HAP-1 (cell line): ENCODE measurements at regions not wholly inside any gene's neighbourhood (a gene's known extent, or its start where the extent isn't known, plus 50 kb on each side); places are given as distances from the start of the nearest gene placed in this dataset.

Experiments
- DNase-seq, 2 experiments: peaks; one replicate each; pipeline ENCODE4 v3.0.0-alpha.2; 2016 to 2020; ENCODE audit warnings: low spot score in 2 of 2
- H3K27me3 ChIP-seq: fragments of 250-450 bp; sonication (Bioruptor Pico); 2 replicates; pipeline ENCODE4 v1.5.1; 2020; ENCODE audit warnings: low read depth, mild to moderate bottlenecking, moderate library complexity
- H3K36me3 ChIP-seq: fragments of 250-450 bp; sonication (Bioruptor Pico); replicated peaks from 2 replicates; pipeline ENCODE4 v1.5.1; 2020; ENCODE audit warnings: mild to moderate bottlenecking
- H3K4me1 ChIP-seq: fragments of 250-450 bp; sonication (Bioruptor Pico); 2 replicates; pipeline ENCODE4 v1.5.1; 2020; ENCODE audit warnings: mild to moderate bottlenecking
- H3K4me3 ChIP-seq: fragments of 250-450 bp; sonication (Bioruptor Pico); 2 replicates; pipeline ENCODE4 v1.5.1; 2020; ENCODE audit warnings: mild to moderate bottlenecking, moderate library complexity
- H3K9me3 ChIP-seq: fragments of 250-450 bp; sonication (Bioruptor Pico); 2 replicates; pipeline ENCODE4 v1.5.1; 2020; ENCODE audit warnings: mild to moderate bottlenecking, moderate library complexity
- in situ Hi-C: fragments of 300-500 bp; cut with MboI; formaldehyde crosslinking; loops from 3 replicates; pipeline ENCODE4 v1.14.3; 2020; ENCODE audit warnings: low sequenced_read_pairs, inconsistent platforms, mixed read lengths

GRCh38 chr12:91785655-91786498 lies 359.8 kb downstream of the BTG1 start:
- no peaks in the 10 kb centered on the region for H3K36me3 ChIP-seq
- in situ Hi-C loops, result no loop called here
- DNase-seq, result peak; percentile 58 to 99
- no peaks in the 10 kb centered on the region for H3K9me3 ChIP-seq
- peaks cover 30% of the 10 kb centered on the region for H3K4me1 ChIP-seq
- no peak overlapping the region for H3K4me3 ChIP-seq
- H3K27me3 ChIP-seq, result no peaks in the 10 kb centered on the region

GRCh38 chr12:91781114-91781513 lies 364.5 kb downstream of the BTG1 start:
- Histone ChIP-seq H3K9me3 (no peaks in the 10 kb centered on the region), H3K36me3 (no peaks in the 10 kb centered on the region)

GRCh38 chr12:91778938-91779400 lies 366.7 kb downstream of the BTG1 start:
- no peaks in the 10 kb centered on the region for H3K9me3 ChIP-seq
- no peak overlapping the region for H3K4me3 ChIP-seq
- in situ Hi-C loops, result no loop called here

More at GRCh38 chr12:91781114-91781513, 364.5 kb downstream of the BTG1 start:
- DNase-seq, result no peak
- no peaks in the 10 kb centered on the region for H3K27me3 ChIP-seq
- in situ Hi-C loops, result no loop called here
- H3K4me1 ChIP-seq, result peaks cover 22% of the 10 kb centered on the region
- no peak overlapping the region for H3K4me3 ChIP-seq

GRCh38 chr12:91778091-91778832 lies 367.4 kb downstream of the BTG1 start:
- in situ Hi-C loops, result no loop called here
- Histone ChIP-seq H3K9me3 (no peaks in the 10 kb centered on the region), H3K4me1 (no peaks in the 10 kb centered on the region), H3K4me3 (no peak overlapping the region), H3K36me3 (no peaks in the 10 kb centered on the region), H3K27me3 (no peaks in the 10 kb centered on the region)
- no peak for DNase-seq

More at GRCh38 chr12:91778938-91779400, 366.7 kb downstream of the BTG1 start:
- H3K36me3 ChIP-seq, result no peaks in the 10 kb centered on the region
- H3K4me1 ChIP-seq, result peaks cover 2% of the 10 kb centered on the region; the same call in 1 of the 2 replicates
- no peak for DNase-seq
- H3K27me3 ChIP-seq, result no peaks in the 10 kb centered on the region

- Histone ChIP-seq H3K36me3 (no peaks in the 10 kb centered on the region), H3K9me3 (no peaks in the 10 kb centered on the region), H3K4me3 (no peak overlapping the region), H3K4me1 (no peaks in the 10 kb centered on the region), H3K27me3 (no peaks in the 10 kb centered on the region)
- in situ Hi-C loops, result no loop called here
- no peak for DNase-seq
Measured at GRCh38 chr12:91777268-91777992, 368.2 kb downstream of the BTG1 start.

GRCh38 chr12:91774434-91774921 lies 371.2 kb downstream of the BTG1 start:
- no peaks in the 10 kb centered on the region for H3K27me3 ChIP-seq
- in situ Hi-C loops, result no loop called here
- no peak for DNase-seq
- no peak overlapping the region for H3K4me3 ChIP-seq
- H3K4me1 ChIP-seq, result 0 out of 2 replicates have a peak, but pooled peaks cover 5% of the 10 kb centered on the region
- no peaks in the 10 kb centered on the region; the same call in 1 of the 2 replicates for H3K9me3 ChIP-seq
- no peaks in the 10 kb centered on the region for H3K36me3 ChIP-seq

- DNase-seq, result no peak
- in situ Hi-C loops, result no loop called here
- 0 out of 2 replicates have a peak, but pooled peaks cover 7% of the 10 kb centered on the region for H3K4me1 ChIP-seq
- no peaks in the 10 kb centered on the region; the same call in 1 of the 2 replicates for H3K9me3 ChIP-seq
- no peaks in the 10 kb centered on the region for H3K27me3 ChIP-seq
- no peak overlapping the region for H3K4me3 ChIP-seq
- no peaks in the 10 kb centered on the region for H3K36me3 ChIP-seq
Measured at GRCh38 chr12:91773749-91774429, 371.8 kb downstream of the BTG1 start.

- H3K27me3 ChIP-seq, result no peaks in the 10 kb centered on the region
- in situ Hi-C loops, result no loop called here
Measured at GRCh38 chr12:91772411-91772810, 373.2 kb downstream of the BTG1 start.

GRCh38 chr12:91769736-91770135 lies 375.9 kb downstream of the BTG1 start:
- in situ Hi-C loops, result no loop called here

More at GRCh38 chr12:91772411-91772810, 373.2 kb downstream of the BTG1 start:
- Histone ChIP-seq H3K4me3 (no peak overlapping the region), H3K36me3 (no peaks in the 10 kb centered on the region), H3K9me3 (no peaks in the 10 kb centered on the region; the same call in 1 of the 2 replicates), H3K4me1 (0 out of 2 replicates have a peak, but pooled peaks cover 7% of the 10 kb centered on the region)
- no peak for DNase-seq

GRCh38 chr12:91767237-91767636 lies 378.4 kb downstream of the BTG1 start:
- in situ Hi-C loops, result no loop called here
- no peaks in the 10 kb centered on the region for H3K36me3 ChIP-seq
- no peak for DNase-seq
- H3K9me3 ChIP-seq, result no peaks in the 10 kb centered on the region; the same call in 1 of the 2 replicates
- H3K4me3 ChIP-seq, result no peak overlapping the region
- H3K4me1 ChIP-seq, result 0 out of 2 replicates have a peak, but pooled peaks cover 7% of the 10 kb centered on the region
- no peaks in the 10 kb centered on the region for H3K27me3 ChIP-seq

More at GRCh38 chr12:91769736-91770135, 375.9 kb downstream of the BTG1 start:
- DNase-seq, result peak in 1 of 2 experiments; percentile 50
- Histone ChIP-seq H3K4me1 (0 out of 2 replicates have a peak, but pooled peaks cover 7% of the 10 kb centered on the region), H3K9me3 (no peaks in the 10 kb centered on the region; the same call in 1 of the 2 replicates), H3K4me3 (no peak overlapping the region), H3K36me3 (no peaks in the 10 kb centered on the region), H3K27me3 (no peaks in the 10 kb centered on the region)

- H3K27me3 ChIP-seq, result no peaks in the 10 kb centered on the region
- DNase-seq, result no peak
- H3K4me3 ChIP-seq, result no peak overlapping the region
- no peaks in the 10 kb centered on the region for H3K9me3 ChIP-seq
- 0 out of 2 replicates have a peak, but pooled peaks cover 7% of the 10 kb centered on the region for H3K4me1 ChIP-seq
- in situ Hi-C loops, result no loop called here
- H3K36me3 ChIP-seq, result no peaks in the 10 kb centered on the region
Measured at GRCh38 chr12:91766454-91766853, 379.2 kb downstream of the BTG1 start.

- no peak for DNase-seq
Measured at GRCh38 chr12:91763654-91764370, 381.8 kb downstream of the BTG1 start.

More at GRCh38 chr12:91763654-91764370, 381.8 kb downstream of the BTG1 start:
- Histone ChIP-seq H3K36me3 (no peaks in the 10 kb centered on the region), H3K27me3 (no peaks in the 10 kb centered on the region), H3K4me3 (no peak overlapping the region), H3K4me1 (no peaks in the 10 kb centered on the region), H3K9me3 (no peaks in the 10 kb centered on the region)
- in situ Hi-C loops, result no loop called here
